ENCODE measurements at regions not wholly inside any gene's neighbourhood (a gene's known extent, or its start where the extent isn't known, plus 50 kb on each side); places are given as distances from the start of the nearest gene placed in this dataset.
"Not testable (repeated sequence)": the region's sequence is repeated elsewhere in the genome, so short reads cannot be mapped to it uniquely, and the experiment has no call there.

- not testable (repeated sequence) for H3K9me3 ChIP-seq (ENCODE audit: control insufficient read depth in 2 of 2, insufficient read depth in 1 of 2, low read depth in 1 of 2, low read length in 1 of 2); H3K27ac ChIP-seq (ENCODE audit: low read depth in 2 of 2, low read length in 1 of 2); H3K36me3 ChIP-seq (ENCODE audit: control insufficient read depth in 2 of 2, insufficient read depth in 2 of 2, low read length in 1 of 2); H3K27me3 ChIP-seq (ENCODE audit: control insufficient read depth in 1 of 2, insufficient read depth in 2 of 2, low read length in 2 of 2); H3K4me3 ChIP-seq (ENCODE audit: low read depth in 1 of 2, low read length in 2 of 2); H3K4me1 ChIP-seq (ENCODE audit: control insufficient read depth in 2 of 2, insufficient read depth in 2 of 2, low read length in 1 of 2)
- WGBS, 2 donors: 94% methylated on average over 6 of the region's 6 CpGs
Observed at GRCh38 chr18:76267423-76267822, 227.6 kb downstream of the ZNF516 start.

DNA sequence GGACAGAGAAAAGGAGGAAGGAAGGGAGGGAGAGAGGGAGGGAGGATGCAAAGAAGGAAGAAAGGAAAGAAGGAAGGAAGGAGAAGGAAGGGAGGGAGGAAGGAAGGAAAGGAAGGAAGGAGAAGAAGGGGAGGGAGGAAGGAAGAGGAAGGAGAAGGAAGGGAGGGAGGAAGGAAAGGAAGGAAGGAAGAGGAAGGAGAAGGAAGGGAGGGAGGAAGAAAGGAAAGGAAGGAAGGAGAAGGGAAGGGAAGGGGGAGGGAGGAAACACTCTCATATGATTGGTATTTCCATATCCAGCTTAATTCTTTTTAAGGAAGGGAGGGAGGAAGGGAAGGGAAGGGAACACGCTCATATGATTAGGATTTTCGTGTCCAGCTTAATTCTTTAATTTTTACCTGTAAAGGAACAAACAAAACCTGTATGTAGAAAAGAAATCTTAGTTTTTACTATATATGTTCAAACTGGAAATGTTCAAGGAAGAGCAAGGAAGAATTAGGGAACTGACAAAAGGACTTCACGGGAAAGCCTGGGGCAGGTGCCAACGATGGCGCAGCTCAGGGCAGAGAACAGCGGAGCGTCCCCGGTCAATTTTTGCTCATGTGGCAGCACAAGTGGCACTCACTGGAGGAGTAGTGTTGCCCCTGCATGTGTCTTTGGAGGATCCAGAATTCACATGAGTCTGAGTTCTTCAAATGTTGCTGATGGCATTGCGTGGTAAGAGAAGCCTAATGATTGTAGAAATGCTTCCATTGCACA lies 228.6 kb downstream of the ZNF516 start:
- Histone ChIP-seq H3K4me3 (ENCODE audit: low read depth in 1 of 2, low read length in 2 of 2) (no peak overlapping the region), H3K27me3 (ENCODE audit: control insufficient read depth in 1 of 2, insufficient read depth in 2 of 2, low read length in 2 of 2) (no peaks in the 10 kb centered on the region), H3K36me3 (ENCODE audit: control insufficient read depth in 2 of 2, insufficient read depth in 2 of 2, low read length in 1 of 2) (no peaks in the 10 kb centered on the region), H3K9me3 (ENCODE audit: control insufficient read depth in 2 of 2, insufficient read depth in 1 of 2, low read depth in 1 of 2, low read length in 1 of 2) (no peaks in the 10 kb centered on the region), H3K27ac (ENCODE audit: low read depth in 2 of 2, low read length in 1 of 2) (peak overlapping the region; percentile 22 to 73), H3K4me1 (ENCODE audit: control insufficient read depth in 2 of 2, insufficient read depth in 2 of 2, low read length in 1 of 2) (peaks cover 3 to 6% of the 10 kb centered on the region in 2 donors)
- 92 to 93% methylated on average over 9 of the region's 9 CpGs for WGBS, 2 donors

DNA sequence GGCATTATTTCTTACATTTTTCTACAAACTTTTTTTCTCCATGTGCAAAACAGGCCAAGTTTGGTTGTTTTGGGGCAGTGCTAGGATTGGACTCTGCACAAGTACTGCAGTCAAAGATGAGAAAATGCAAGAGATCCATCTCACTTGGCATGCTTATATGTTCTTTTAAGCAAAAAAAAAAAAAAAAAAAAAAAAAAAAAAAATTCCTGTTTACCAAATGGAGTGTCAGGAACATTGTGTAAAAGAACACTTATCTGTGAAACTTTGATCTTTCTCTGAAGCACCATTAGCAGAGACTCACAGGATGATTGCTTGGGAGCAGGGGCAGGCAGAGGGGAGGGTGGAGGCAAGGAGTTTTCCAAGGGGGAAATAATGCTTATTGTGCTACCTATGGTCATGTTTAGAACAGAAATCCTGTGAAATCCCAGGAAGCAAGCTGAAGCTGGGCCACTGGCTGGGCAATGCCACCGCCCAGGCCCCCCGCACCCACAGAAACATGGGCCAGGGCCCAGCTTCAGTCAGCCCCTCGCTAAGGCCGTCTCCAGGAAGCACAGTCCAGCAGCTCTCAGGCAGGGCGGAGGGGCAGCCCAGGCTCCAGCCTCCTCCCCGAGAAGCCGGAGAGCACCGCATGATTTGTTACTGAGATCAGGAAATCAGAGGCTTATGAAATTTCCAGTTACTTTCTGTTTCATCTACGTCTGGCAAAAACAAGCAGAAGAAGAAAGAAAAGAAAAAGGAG lies 229.4 kb downstream of the ZNF516 start:
- no peaks in the 10 kb centered on the region for H3K9me3 ChIP-seq (ENCODE audit: control insufficient read depth in 2 of 2, insufficient read depth in 1 of 2, low read depth in 1 of 2, low read length in 1 of 2)
- H3K27ac ChIP-seq (ENCODE audit: low read depth in 2 of 2, low read length in 1 of 2): peak overlapping the region; percentile 73 to 79
- no peaks in the 10 kb centered on the region for H3K36me3 ChIP-seq (ENCODE audit: control insufficient read depth in 2 of 2, insufficient read depth in 2 of 2, low read length in 1 of 2)
- H3K27me3 ChIP-seq (ENCODE audit: control insufficient read depth in 1 of 2, insufficient read depth in 2 of 2, low read length in 2 of 2): no peaks in the 10 kb centered on the region
- WGBS, 2 donors: 19 to 23% methylated on average over 9 of the region's 9 CpGs
- H3K4me1 ChIP-seq (ENCODE audit: control insufficient read depth in 2 of 2, insufficient read depth in 2 of 2, low read length in 1 of 2): peaks cover 3 to 6% of the 10 kb centered on the region in 2 donors
- no peak overlapping the region for H3K4me3 ChIP-seq (ENCODE audit: low read depth in 1 of 2, low read length in 2 of 2)

GRCh38 chr18:76264876-76265250 lies 230.2 kb downstream of the ZNF516 start:
- Histone ChIP-seq H3K9me3 (ENCODE audit: control insufficient read depth in 2 of 2, insufficient read depth in 1 of 2, low read depth in 1 of 2, low read length in 1 of 2) (no peaks in the 10 kb centered on the region), H3K27ac (ENCODE audit: low read depth in 2 of 2, low read length in 1 of 2) (peak overlapping the region in 1 of 2 donors; percentile 21), H3K36me3 (ENCODE audit: control insufficient read depth in 2 of 2, insufficient read depth in 2 of 2, low read length in 1 of 2) (no peaks in the 10 kb centered on the region), H3K4me1 (ENCODE audit: control insufficient read depth in 2 of 2, insufficient read depth in 2 of 2, low read length in 1 of 2) (peaks cover 3 to 6% of the 10 kb centered on the region in 2 donors), H3K4me3 (ENCODE audit: low read depth in 1 of 2, low read length in 2 of 2) (no peak overlapping the region), H3K27me3 (ENCODE audit: control insufficient read depth in 1 of 2, insufficient read depth in 2 of 2, low read length in 2 of 2) (no peaks in the 10 kb centered on the region)
- WGBS, 2 donors: 76 to 85% methylated on average over 10 of the region's 10 CpGs

DNA sequence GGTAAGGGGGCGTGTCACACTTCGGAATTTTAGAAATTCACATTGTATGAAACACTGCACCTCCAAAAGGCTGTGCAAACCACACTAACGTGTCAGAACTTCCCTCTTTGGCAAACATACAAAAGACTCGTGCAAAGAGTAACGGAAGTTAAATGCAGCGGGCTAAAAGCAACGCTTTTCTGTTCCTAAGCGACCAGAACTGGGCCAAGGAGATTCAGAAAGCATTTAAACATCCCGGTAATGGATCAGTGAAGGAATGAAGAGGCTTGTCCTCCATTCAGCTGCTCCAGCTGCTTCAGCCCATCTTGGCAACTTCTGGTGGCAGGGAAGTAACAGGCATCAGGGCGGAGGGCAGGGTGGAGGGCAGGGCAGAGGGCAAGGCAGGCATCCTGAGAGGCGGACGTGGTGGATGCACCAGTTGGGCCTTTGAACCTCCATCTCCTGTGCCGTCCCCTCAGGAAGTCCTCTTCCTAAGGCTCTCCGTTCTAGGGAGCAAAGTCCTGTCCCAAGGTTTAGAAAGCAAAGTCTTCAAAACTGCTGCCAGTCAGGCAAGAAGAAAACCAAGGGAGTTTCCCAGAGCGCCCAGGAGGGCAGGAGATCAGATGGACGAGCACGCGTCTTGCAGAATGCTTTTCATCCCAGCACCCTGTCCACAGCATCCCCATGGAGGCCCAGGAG lies 230.7 kb downstream of the ZNF516 start:
- Histone ChIP-seq H3K9me3 (ENCODE audit: control insufficient read depth in 2 of 2, insufficient read depth in 1 of 2, low read depth in 1 of 2, low read length in 1 of 2) (no peaks in the 10 kb centered on the region), H3K27me3 (ENCODE audit: control insufficient read depth in 1 of 2, insufficient read depth in 2 of 2, low read length in 2 of 2) (no peaks in the 10 kb centered on the region), H3K36me3 (ENCODE audit: control insufficient read depth in 2 of 2, insufficient read depth in 2 of 2, low read length in 1 of 2) (no peaks in the 10 kb centered on the region), H3K4me3 (ENCODE audit: low read depth in 1 of 2, low read length in 2 of 2) (no peak overlapping the region), H3K4me1 (ENCODE audit: control insufficient read depth in 2 of 2, insufficient read depth in 2 of 2, low read length in 1 of 2) (peaks cover 3 to 6% of the 10 kb centered on the region in 2 donors), H3K27ac (ENCODE audit: low read depth in 2 of 2, low read length in 1 of 2) (peak overlapping the region in 1 of 2 donors; percentile 21)
- WGBS, 2 donors: 43 to 52% methylated on average over 18 of the region's 18 CpGs

- H3K4me1 ChIP-seq (ENCODE audit: control insufficient read depth in 2 of 2, insufficient read depth in 2 of 2, low read length in 1 of 2): peaks cover 3 to 6% of the 10 kb centered on the region in 2 donors
- no peak overlapping the region for H3K27ac ChIP-seq (ENCODE audit: low read depth in 2 of 2, low read length in 1 of 2)
- no peaks in the 10 kb centered on the region for H3K27me3 ChIP-seq (ENCODE audit: control insufficient read depth in 1 of 2, insufficient read depth in 2 of 2, low read length in 2 of 2)
- 57 to 63% methylated on average over 17 to 18 of the region's 18 CpGs for WGBS, 2 donors
- H3K4me3 ChIP-seq (ENCODE audit: low read depth in 1 of 2, low read length in 2 of 2): no peak overlapping the region
- H3K36me3 ChIP-seq (ENCODE audit: control insufficient read depth in 2 of 2, insufficient read depth in 2 of 2, low read length in 1 of 2): no peaks in the 10 kb centered on the region
- H3K9me3 ChIP-seq (ENCODE audit: control insufficient read depth in 2 of 2, insufficient read depth in 1 of 2, low read depth in 1 of 2, low read length in 1 of 2): no peaks in the 10 kb centered on the region
Observed at GRCh38 chr18:76263046-76264005, 231.7 kb downstream of the ZNF516 start.

GRCh38 chr18:76260941-76261472 lies 234.0 kb downstream of the ZNF516 start:
- Histone ChIP-seq H3K4me3 (ENCODE audit: low read depth in 1 of 2, low read length in 2 of 2) (no peak overlapping the region), H3K9me3 (ENCODE audit: control insufficient read depth in 2 of 2, insufficient read depth in 1 of 2, low read depth in 1 of 2, low read length in 1 of 2) (no peaks in the 10 kb centered on the region), H3K4me1 (ENCODE audit: control insufficient read depth in 2 of 2, insufficient read depth in 2 of 2, low read length in 1 of 2) (peaks cover 3 to 6% of the 10 kb centered on the region in 2 donors), H3K36me3 (ENCODE audit: control insufficient read depth in 2 of 2, insufficient read depth in 2 of 2, low read length in 1 of 2) (no peaks in the 10 kb centered on the region), H3K27ac (ENCODE audit: low read depth in 2 of 2, low read length in 1 of 2) (no peak overlapping the region), H3K27me3 (ENCODE audit: control insufficient read depth in 1 of 2, insufficient read depth in 2 of 2, low read length in 2 of 2) (no peaks in the 10 kb centered on the region)
- WGBS, 2 donors: 89 to 92% methylated on average over 16 of the region's 16 CpGs

DNA sequence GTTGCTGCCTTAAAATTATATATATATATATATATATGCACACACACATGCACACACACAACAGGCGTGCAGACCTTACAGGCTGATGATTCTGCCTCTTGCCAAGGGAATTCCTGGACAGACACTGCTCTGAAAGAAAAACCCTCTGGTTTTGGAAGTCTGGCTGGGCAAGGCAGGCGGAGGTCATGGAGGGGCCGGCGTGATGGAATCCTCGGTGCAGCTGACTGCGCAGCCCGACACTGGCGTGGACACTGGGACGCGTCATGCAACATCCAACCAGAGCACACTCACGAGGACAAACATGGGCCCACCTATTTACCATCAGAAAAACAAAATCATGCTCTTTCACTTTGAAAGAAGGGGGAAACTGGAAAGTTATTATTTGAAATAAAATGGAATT lies 235.3 kb downstream of the ZNF516 start:
- 84 to 85% methylated on average over 11 of the region's 11 CpGs for WGBS, 2 donors
- Histone ChIP-seq H3K27me3 (ENCODE audit: control insufficient read depth in 1 of 2, insufficient read depth in 2 of 2, low read length in 2 of 2) (no peaks in the 10 kb centered on the region), H3K36me3 (ENCODE audit: control insufficient read depth in 2 of 2, insufficient read depth in 2 of 2, low read length in 1 of 2) (no peaks in the 10 kb centered on the region), H3K27ac (ENCODE audit: low read depth in 2 of 2, low read length in 1 of 2) (no peak overlapping the region), H3K9me3 (ENCODE audit: control insufficient read depth in 2 of 2, insufficient read depth in 1 of 2, low read depth in 1 of 2, low read length in 1 of 2) (no peaks in the 10 kb centered on the region), H3K4me3 (ENCODE audit: low read depth in 1 of 2, low read length in 2 of 2) (no peak overlapping the region), H3K4me1 (ENCODE audit: control insufficient read depth in 2 of 2, insufficient read depth in 2 of 2, low read length in 1 of 2) (peaks cover 3% of the 10 kb centered on the region in 2 donors)

DNA sequence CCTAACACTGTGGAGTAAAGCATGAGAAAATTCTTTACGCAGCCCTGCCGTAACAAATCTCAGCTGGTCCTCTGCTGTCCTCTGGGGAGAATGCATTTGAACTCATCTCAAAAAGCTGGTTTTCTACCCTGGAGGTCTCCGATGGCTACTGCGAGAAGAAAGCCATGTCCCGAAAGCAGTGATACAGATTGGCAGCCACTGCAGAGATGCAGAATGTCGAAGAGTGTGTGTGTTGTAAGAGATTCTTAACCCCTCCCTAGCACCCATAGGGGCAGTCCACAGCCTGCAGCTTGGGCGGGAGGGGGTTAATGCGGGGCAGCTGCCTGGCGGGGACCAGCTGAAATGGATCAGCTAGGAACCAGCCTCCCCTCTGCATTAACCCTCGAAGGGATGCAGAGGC lies 235.9 kb downstream of the ZNF516 start:
- no peak overlapping the region for H3K4me3 ChIP-seq (ENCODE audit: low read depth in 1 of 2, low read length in 2 of 2)
- no peaks in the 10 kb centered on the region for H3K9me3 ChIP-seq (ENCODE audit: control insufficient read depth in 2 of 2, insufficient read depth in 1 of 2, low read depth in 1 of 2, low read length in 1 of 2)
- peaks cover 0 to 3% of the 10 kb centered on the region in 2 donors for H3K4me1 ChIP-seq (ENCODE audit: control insufficient read depth in 2 of 2, insufficient read depth in 2 of 2, low read length in 1 of 2)
- H3K36me3 ChIP-seq (ENCODE audit: control insufficient read depth in 2 of 2, insufficient read depth in 2 of 2, low read length in 1 of 2): no peaks in the 10 kb centered on the region
- WGBS, 2 donors: 66% methylated on average over 10 of the region's 10 CpGs
- H3K27me3 ChIP-seq (ENCODE audit: control insufficient read depth in 1 of 2, insufficient read depth in 2 of 2, low read length in 2 of 2): no peaks in the 10 kb centered on the region
- no peak overlapping the region for H3K27ac ChIP-seq (ENCODE audit: low read depth in 2 of 2, low read length in 1 of 2)
